ENCODE measurements at regions not wholly inside any gene's neighbourhood (a gene's known extent, or its start where the extent isn't known, plus 50 kb on each side); places are given as distances from the start of the nearest gene placed in this dataset.

- Histone ChIP-seq H3K27ac (ENCODE audit: insufficient read depth, low read length) (no peak overlapping the region), H3K9ac (ENCODE audit: insufficient read depth, low read length) (no peak overlapping the region), H3K9me3 (ENCODE audit: control insufficient read depth, insufficient read depth, low read depth, low read length) (no peaks in the 10 kb centered on the region), H3K79me2 (ENCODE audit: control insufficient read depth, insufficient read depth, low read length) (no peaks in the 10 kb centered on the region), H3K4me3 (replicated peaks in 1 of 4; ENCODE audit: control extremely low read depth in 1 of 4, insufficient read depth in 1 of 4, low read depth in 3 of 4, low read length in 4 of 4) (no peak overlapping the region), H2AFZ (ENCODE audit: low read length) (no peak overlapping the region), H3K4me2 (ENCODE audit: extremely low read depth, insufficient read depth, low read length) (no peak overlapping the region), H3K36me3 (ENCODE audit: control insufficient read depth, insufficient read depth, low read length) (no peaks in the 10 kb centered on the region), H4K20me1 (ENCODE audit: control insufficient read depth, extremely low read depth, insufficient read depth, low read length) (no peaks in the 10 kb centered on the region), H3K27me3 (ENCODE audit: control insufficient read depth, insufficient read depth, low read length) (no peaks in the 10 kb centered on the region), H3K4me1 (ENCODE audit: control insufficient read depth, extremely low read depth, insufficient read depth, low read length) (no peaks in the 10 kb centered on the region)
- TF ChIP-seq EZH2 (IDR thresholded peaks at IDR 0.05; ENCODE audit: low read length, missing control alignments) (no peak), CTCF (conservative IDR thresholded peaks at IDR 0.05 in 1 of 2, IDR thresholded peaks at IDR 0.05 in 1 of 2; ENCODE audit: low read depth in 1 of 2, low read length in 2 of 2) (no peak)
- no peak for DNase-seq (ENCODE audit: low read depth in 2 of 2)
Measured at GRCh38 chr2:185128346-185128745, 530.0 kb downstream of the ZNF804A start.

GRCh38 chr2:185128996-185129395 lies 530.7 kb downstream of the ZNF804A start:
- Histone ChIP-seq H4K20me1 (ENCODE audit: control insufficient read depth, extremely low read depth, insufficient read depth, low read length) (no peaks in the 10 kb centered on the region), H3K27me3 (ENCODE audit: control insufficient read depth, insufficient read depth, low read length) (no peaks in the 10 kb centered on the region), H3K36me3 (ENCODE audit: control insufficient read depth, insufficient read depth, low read length) (no peaks in the 10 kb centered on the region), H3K79me2 (ENCODE audit: control insufficient read depth, insufficient read depth, low read length) (no peaks in the 10 kb centered on the region), H3K4me1 (ENCODE audit: control insufficient read depth, extremely low read depth, insufficient read depth, low read length) (no peaks in the 10 kb centered on the region), H2AFZ (ENCODE audit: low read length) (no peak overlapping the region), H3K27ac (ENCODE audit: insufficient read depth, low read length) (no peak overlapping the region), H3K9ac (ENCODE audit: insufficient read depth, low read length) (no peak overlapping the region), H3K4me2 (ENCODE audit: extremely low read depth, insufficient read depth, low read length) (no peak overlapping the region), H3K9me3 (ENCODE audit: control insufficient read depth, insufficient read depth, low read depth, low read length) (no peaks in the 10 kb centered on the region), H3K4me3 (replicated peaks in 1 of 4; ENCODE audit: control extremely low read depth in 1 of 4, insufficient read depth in 1 of 4, low read depth in 3 of 4, low read length in 4 of 4) (no peak overlapping the region)
- DNase-seq (ENCODE audit: low read depth in 2 of 2), result peak in 1 of 2 donors; percentile 77
- no peak for TF ChIP-seq EZH2 (IDR thresholded peaks at IDR 0.05; ENCODE audit: low read length, missing control alignments)
- TF ChIP-seq CTCF (conservative IDR thresholded peaks at IDR 0.05 in 1 of 2, IDR thresholded peaks at IDR 0.05 in 1 of 2; ENCODE audit: low read depth in 1 of 2, low read length in 2 of 2), result no peak

GRCh38 chr2:185130685-185131084 lies 532.4 kb downstream of the ZNF804A start:
- Histone ChIP-seq H3K4me2 (ENCODE audit: extremely low read depth, insufficient read depth, low read length) (no peak overlapping the region), H3K9ac (ENCODE audit: insufficient read depth, low read length) (no peak overlapping the region), H3K27me3 (ENCODE audit: control insufficient read depth, insufficient read depth, low read length) (no peaks in the 10 kb centered on the region), H3K27ac (ENCODE audit: insufficient read depth, low read length) (no peak overlapping the region), H2AFZ (ENCODE audit: low read length) (no peak overlapping the region), H3K4me1 (ENCODE audit: control insufficient read depth, extremely low read depth, insufficient read depth, low read length) (no peaks in the 10 kb centered on the region), H3K79me2 (ENCODE audit: control insufficient read depth, insufficient read depth, low read length) (no peaks in the 10 kb centered on the region), H3K4me3 (replicated peaks in 1 of 4; ENCODE audit: control extremely low read depth in 1 of 4, insufficient read depth in 1 of 4, low read depth in 3 of 4, low read length in 4 of 4) (no peak overlapping the region), H3K36me3 (ENCODE audit: control insufficient read depth, insufficient read depth, low read length) (no peaks in the 10 kb centered on the region), H4K20me1 (ENCODE audit: control insufficient read depth, extremely low read depth, insufficient read depth, low read length) (no peaks in the 10 kb centered on the region), H3K9me3 (ENCODE audit: control insufficient read depth, insufficient read depth, low read depth, low read length) (no peaks in the 10 kb centered on the region)
- TF ChIP-seq CTCF (conservative IDR thresholded peaks at IDR 0.05 in 1 of 2, IDR thresholded peaks at IDR 0.05 in 1 of 2; ENCODE audit: low read depth in 1 of 2, low read length in 2 of 2) (no peak), EZH2 (IDR thresholded peaks at IDR 0.05; ENCODE audit: low read length, missing control alignments) (no peak)
- peak in 1 of 2 donors; percentile 6 for DNase-seq (ENCODE audit: low read depth in 2 of 2)
